Stimulated activated CD4-positive, alpha-beta T cell treated with anti-CD3 and anti-CD28 coated beads, Interleukin-4, amount 100 ng/mL, for 4 hours (primary cell): ENCODE measurements at regions not wholly inside any gene's neighbourhood (a gene's known extent, or its start where the extent isn't known, plus 50 kb on each side); places are given as distances from the start of the nearest gene placed in this dataset.
"Not testable (repeated sequence)": the region's sequence is repeated elsewhere in the genome, so short reads cannot be mapped to it uniquely, and the experiment has no call there.

Source experiments
- DNase-seq, 2 experiments: peaks; one replicate each; pipeline ENCODE4 v3.0.0-alpha.2; 2020

GRCh38 chr18:70636991-70637390, 348.1 kb downstream of the SOCS6 start:
- no peak for DNase-seq

- no peak for DNase-seq
Observed at GRCh38 chr18:70634576-70635147, 345.8 kb downstream of the SOCS6 start.

- DNase-seq: no peak
Observed at GRCh38 chr18:70627182-70627802, 338.4 kb downstream of the SOCS6 start.

- DNase-seq: no peak
Observed at GRCh38 chr18:70622622-70623419, 334.0 kb downstream of the SOCS6 start.

GRCh38 chr18:70621710-70622109, 332.9 kb downstream of the SOCS6 start:
- DNase-seq: no peak

GRCh38 chr18:70620837-70621612, 332.2 kb downstream of the SOCS6 start:
- DNase-seq: no peak

GRCh38 chr18:70617020-70617763, 328.3 kb downstream of the SOCS6 start:
- DNase-seq: no peak

- no peak for DNase-seq
Observed at GRCh38 chr18:70600225-70600925, 311.5 kb downstream of the SOCS6 start.

- DNase-seq: no peak
Observed at GRCh38 chr18:70598406-70598805, 309.6 kb downstream of the SOCS6 start.

- DNase-seq: no peak
Observed at GRCh38 chr18:70582981-70583380, 294.1 kb downstream of the SOCS6 start.

- no peak for DNase-seq
Observed at GRCh38 chr18:70578480-70578879, 289.6 kb downstream of the SOCS6 start.

GRCh38 chr18:70577023-70577420, 288.2 kb downstream of the SOCS6 start:
- DNase-seq: no peak

- no peak for DNase-seq
Observed at GRCh38 chr18:70576276-70577022, 287.6 kb downstream of the SOCS6 start.

- DNase-seq: not testable (repeated sequence)
Observed at GRCh38 chr18:70574951-70575350, 286.1 kb downstream of the SOCS6 start.

GRCh38 chr18:70569647-70570046, 280.8 kb downstream of the SOCS6 start:
- not testable (repeated sequence) for DNase-seq

GRCh38 chr18:70559446-70559845, 270.6 kb downstream of the SOCS6 start:
- no peak for DNase-seq

GRCh38 chr18:70558371-70558770, 269.5 kb downstream of the SOCS6 start:
- no peak for DNase-seq

GRCh38 chr18:70554854-70555445, 266.1 kb downstream of the SOCS6 start:
- DNase-seq: no peak

- DNase-seq: no peak
Observed at GRCh38 chr18:70553936-70554260, 265.1 kb downstream of the SOCS6 start.

- DNase-seq: no peak
Observed at GRCh38 chr18:70553245-70553935, 264.5 kb downstream of the SOCS6 start.
